Endothelial cell of umbilical vein (primary cell): ENCODE measurements at regions not wholly inside any gene's neighbourhood (a gene's known extent, or its start where the extent isn't known, plus 50 kb on each side); places are given as distances from the start of the nearest gene placed in this dataset.

ENCODE experiments used
- BruUV-seq: library from RNA; stranded (reverse); fragments of 400-500 nt; replicated peaks from 2 replicates; lab custom pipeline; 2021; lab: Mats Ljungman, UMichigan
- CTCF ChIA-PET: fragments of 300-600, 350-600 bp; sonication (Branson Sonifier 250); formaldehyde crosslinking; loops from one replicate; lab custom pipeline; 2021; ENCODE audit warnings: antibody characterized with exemption, inconsistent platforms; lab: Charles Lee
- POLR2A ChIA-PET: fragments of 300-600, 350-600 bp; sonication (Branson Sonifier 250); formaldehyde crosslinking; loops from one replicate; lab custom pipeline; 2021; ENCODE audit warnings: antibody characterized with exemption, inconsistent platforms; lab: Charles Lee
- DNase-seq: peaks from one replicate; pipeline ENCODE4 v3.0.0-alpha.2; 2011; ENCODE audit warnings: low read depth, low spot score
- FAIRE-seq: peaks from 2 replicates; lab custom pipeline; 2011; peaks lifted over from hg19 to GRCh38; lab: Jason Lieb, UNC
- H2AFZ ChIP-seq: 2 replicates; pipeline ENCODE4 v1.6.0; 2012; ENCODE audit warnings: low read depth, low read length, control low read depth, inconsistent platforms
- H3K27ac ChIP-seq: 2 replicates; pipeline ENCODE4 v1.5.1; 2011; ENCODE audit warnings: low read depth, mild to moderate bottlenecking, control low read depth, low read length, moderate library complexity; ENCODE audit not compliant: insufficient read depth
- H3K27me3 ChIP-seq, 2 experiments: 2 replicates each; pipeline versions ENCODE4 v1.6.0 to v1.6.1; 2011; ENCODE audit warnings: low read length in 2 of 2, mixed read lengths in 1 of 2; ENCODE audit not compliant: control insufficient read depth in 2 of 2, insufficient read depth in 2 of 2
- H3K36me3 ChIP-seq, 2 experiments: 2 replicates in 1 of 2; 3 replicates in 1 of 2; pipeline ENCODE4 v1.5.1; 2011; ENCODE audit warnings: low read length in 2 of 2, mild to moderate bottlenecking in 1 of 2, moderate library complexity in 1 of 2; ENCODE audit not compliant: control insufficient read depth in 2 of 2, insufficient read depth in 2 of 2; ENCODE audit errors: extremely low read depth in 1 of 2
- H3K4me1 ChIP-seq: 3 replicates; pipeline ENCODE4 v1.5.1; 2011; ENCODE audit warnings: mild to moderate bottlenecking, low read length; ENCODE audit not compliant: control insufficient read depth, insufficient read depth; ENCODE audit errors: extremely low read depth
- H3K4me2 ChIP-seq: 2 replicates; pipeline ENCODE4 v1.6.1; 2011; ENCODE audit warnings: low read length, control low read depth, mixed read lengths; ENCODE audit not compliant: insufficient read depth
- H3K4me3 ChIP-seq, 3 experiments: fragments of 200-600 bp in 1 of 3; sonication (generic), shearing (Covaris generic) in 1 of 3; replicated peaks in 1 of 3; 2 replicates each; pipeline ENCODE4 v1.5.1; 2011 to 2016; ENCODE audit warnings: control low read depth in 3 of 3, low read length in 3 of 3, mild to moderate bottlenecking in 2 of 3, inconsistent platforms in 1 of 3, low read depth in 1 of 3, moderate library complexity in 1 of 3; ENCODE audit not compliant: insufficient read depth in 1 of 3
- H3K79me2 ChIP-seq: 2 replicates; pipeline ENCODE4 v1.6.0; 2012; ENCODE audit warnings: low read length, inconsistent platforms; ENCODE audit not compliant: control insufficient read depth, insufficient read depth
- H3K9ac ChIP-seq: replicated peaks from 2 replicates; pipeline ENCODE3; 2011; ENCODE audit warnings: low read length, control low read depth; ENCODE audit not compliant: insufficient read depth; ENCODE audit errors: extremely low read depth
- H3K9me1 ChIP-seq: replicated peaks from 3 replicates; pipeline ENCODE4 v1.6.0; 2011; ENCODE audit warnings: mild to moderate bottlenecking, low read length; ENCODE audit not compliant: control insufficient read depth, insufficient read depth; ENCODE audit errors: extremely low read depth
- H3K9me3 ChIP-seq: replicated peaks from 2 replicates; pipeline ENCODE4 v1.5.1; 2012; ENCODE audit warnings: low read length, inconsistent platforms; ENCODE audit not compliant: control insufficient read depth, insufficient read depth
- H4K20me1 ChIP-seq: replicated peaks from 2 replicates; pipeline ENCODE3; 2011; ENCODE audit warnings: mild to moderate bottlenecking, low read length; ENCODE audit not compliant: control insufficient read depth, insufficient read depth; ENCODE audit errors: extremely low read depth
- EZH2 ChIP-seq: IDR thresholded peaks from 2 replicates; pipeline ENCODE4 v1.6.1; 2012; ENCODE audit warnings: borderline replicate concordance, low read depth, mild to moderate bottlenecking, moderate library complexity, low read length, inconsistent platforms; ENCODE audit not compliant: severe bottlenecking
- FOS ChIP-seq: IDR thresholded peaks from 2 replicates; pipeline ENCODE4 v1.6.1; 2011; ENCODE audit warnings: mild to moderate bottlenecking, low read length, moderate library complexity, borderline replicate concordance; ENCODE audit not compliant: insufficient read depth
- GATA2 ChIP-seq: IDR thresholded peaks from 2 replicates; pipeline ENCODE4 v1.7.0; 2011; ENCODE audit warnings: low read depth, mild to moderate bottlenecking, moderate library complexity, mixed read lengths, low read length; ENCODE audit not compliant: insufficient read length, insufficient read depth
- JUN ChIP-seq: IDR thresholded peaks from 2 replicates; pipeline ENCODE4 v1.6.1; 2011; ENCODE audit warnings: borderline replicate concordance, low read depth; ENCODE audit not compliant: insufficient read length, insufficient read depth
- MYC ChIP-seq: IDR thresholded peaks from one replicate; pipeline ENCODE4 v1.6.1; 2011; ENCODE audit warnings: mild to moderate bottlenecking, low read depth, low read length
- POLR2A ChIP-seq: IDR thresholded peaks from 2 replicates; pipeline ENCODE4 v1.6.1; 2012; ENCODE audit warnings: low read depth, mild to moderate bottlenecking, control low read depth, low read length
- POLR2AphosphoS5 ChIP-seq: IDR thresholded peaks from 2 replicates; pipeline ENCODE4 v1.6.1; 2012; ENCODE audit warnings: low read depth, mild to moderate bottlenecking, control low read depth, low read length, moderate library complexity; ENCODE audit not compliant: insufficient read depth
- dilution Hi-C: fragments of 300-500 bp; cut with MboI; formaldehyde crosslinking; loops from one replicate; pipeline ENCODE4 v1.15.0; 2019; ENCODE audit warnings: low sequenced_read_pairs; ENCODE audit not compliant: extremely low pct_ligation_motif_present
- intact Hi-C: fragments of 100-400 bp; cut with micrococcal nuclease; formaldehyde crosslinking; loops from one replicate; pipeline ENCODE4 v1.10.0; 2022
- TF ChIP-seq, protein P1 (sequence below), 2 donors: IDR thresholded peaks; 1 replicate in 1 of 2; 2 replicates in 1 of 2; pipeline ENCODE4 v1.5.1; 2011; ENCODE audit warnings: low read length in 2 of 2, mild to moderate bottlenecking in 2 of 2, moderate library complexity in 2 of 2, control low read depth in 1 of 2, inconsistent platforms in 1 of 2, low read depth in 1 of 2; ENCODE audit not compliant: insufficient read depth in 1 of 2; ENCODE audit errors: extremely low read depth in 1 of 2
- TF ChIP-seq, protein P2 (sequence below): IDR thresholded peaks from 2 replicates; pipeline ENCODE4 v1.6.1; 2011; ENCODE audit not compliant: insufficient read depth, insufficient read length

DNA sequence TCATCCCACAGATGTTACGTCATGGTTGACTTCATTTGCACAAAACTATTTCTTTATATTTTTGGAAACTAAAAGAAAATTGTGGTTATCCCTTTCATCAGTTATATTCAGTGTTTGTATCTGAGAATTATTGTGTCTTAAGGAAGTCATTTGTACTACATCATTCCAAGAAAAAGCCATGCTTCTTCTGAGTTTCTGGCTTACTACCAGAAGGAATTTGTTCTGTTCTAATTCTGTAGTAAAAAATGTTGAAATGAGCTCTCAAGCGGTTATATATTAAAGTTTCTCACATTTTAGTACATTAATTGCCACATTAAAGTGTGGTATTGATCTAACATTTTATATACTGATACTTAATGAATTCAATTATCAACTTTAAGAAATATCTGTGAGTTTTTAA lies 1844.5 kb downstream of the PCDH7 start:
- H3K9ac ChIP-seq = no peak overlapping the region
- ChIA-PET CTCF (no interaction called here), POLR2A (no interaction called here)
- intact Hi-C loops = no loop called here
- FAIRE-seq (no peak), DNase-seq (no peak)
- no peaks in the 10 kb centered on the region for H3K9me1 ChIP-seq
- H3K4me3 ChIP-seq = no peak overlapping the region
- no peak overlapping the region for H2AFZ ChIP-seq
- TF ChIP-seq EZH2 (no peak), JUN (no peak), POLR2A (no peak), MYC (no peak), POLR2AphosphoS5 (no peak), FOS (no peak), GATA2 (no peak)
- TF ChIP-seq, protein P1, sequence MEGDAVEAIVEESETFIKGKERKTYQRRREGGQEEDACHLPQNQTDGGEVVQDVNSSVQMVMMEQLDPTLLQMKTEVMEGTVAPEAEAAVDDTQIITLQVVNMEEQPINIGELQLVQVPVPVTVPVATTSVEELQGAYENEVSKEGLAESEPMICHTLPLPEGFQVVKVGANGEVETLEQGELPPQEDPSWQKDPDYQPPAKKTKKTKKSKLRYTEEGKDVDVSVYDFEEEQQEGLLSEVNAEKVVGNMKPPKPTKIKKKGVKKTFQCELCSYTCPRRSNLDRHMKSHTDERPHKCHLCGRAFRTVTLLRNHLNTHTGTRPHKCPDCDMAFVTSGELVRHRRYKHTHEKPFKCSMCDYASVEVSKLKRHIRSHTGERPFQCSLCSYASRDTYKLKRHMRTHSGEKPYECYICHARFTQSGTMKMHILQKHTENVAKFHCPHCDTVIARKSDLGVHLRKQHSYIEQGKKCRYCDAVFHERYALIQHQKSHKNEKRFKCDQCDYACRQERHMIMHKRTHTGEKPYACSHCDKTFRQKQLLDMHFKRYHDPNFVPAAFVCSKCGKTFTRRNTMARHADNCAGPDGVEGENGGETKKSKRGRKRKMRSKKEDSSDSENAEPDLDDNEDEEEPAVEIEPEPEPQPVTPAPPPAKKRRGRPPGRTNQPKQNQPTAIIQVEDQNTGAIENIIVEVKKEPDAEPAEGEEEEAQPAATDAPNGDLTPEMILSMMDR (IDR thresholded peaks at IDR 0.05; ENCODE audit: extremely low read depth in 1 of 2, insufficient read depth in 1 of 2, low read depth in 1 of 2, low read length in 2 of 2) = no peak
- TF ChIP-seq, protein P2, sequence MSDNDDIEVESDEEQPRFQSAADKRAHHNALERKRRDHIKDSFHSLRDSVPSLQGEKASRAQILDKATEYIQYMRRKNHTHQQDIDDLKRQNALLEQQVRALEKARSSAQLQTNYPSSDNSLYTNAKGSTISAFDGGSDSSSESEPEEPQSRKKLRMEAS = no peak
- H3K4me1 ChIP-seq = no peaks in the 10 kb centered on the region
- no peak overlapping the region for H3K4me2 ChIP-seq
- no peaks in the 10 kb centered on the region for H3K27me3 ChIP-seq
- H3K36me3 ChIP-seq = no peaks in the 10 kb centered on the region
- H3K79me2 ChIP-seq = no peaks in the 10 kb centered on the region
- BruUV-seq = no TSS peak
- dilution Hi-C loops = no loop called here
- H3K27ac ChIP-seq = no peak overlapping the region
- H3K9me3 ChIP-seq = no peaks in the 10 kb centered on the region
- H4K20me1 ChIP-seq = no peaks in the 10 kb centered on the region
